BLaER1 treated with 17β-estradiol and CSF1 and Interleukin-3, amounts not matched to agents 10 nM and 100 nM (cell line): ENCODE measurements at regions not wholly inside any gene's neighbourhood (a gene's known extent, or its start where the extent isn't known, plus 50 kb on each side); places are given as distances from the start of the nearest gene placed in this dataset.
A peak's percentile ranks its signal among the peaks of the same experiment; 100 is the strongest.

ENCODE experiments used
- H3K27ac ChIP-seq, 11 experiments: shearing (Covaris generic); formaldehyde crosslinking; 2 replicates each; pipeline ENCODE4 v1.8.1; 2022
- H3K27me3 ChIP-seq, 11 experiments: shearing (Covaris generic); formaldehyde crosslinking; 2 replicates each; pipeline ENCODE4 v1.8.1; 2022
- H3K36me3 ChIP-seq, 11 experiments: shearing (Covaris generic); formaldehyde crosslinking; 2 replicates each; pipeline ENCODE4 v1.8.1; 2022
- H3K4me1 ChIP-seq, 10 experiments: shearing (Covaris generic); formaldehyde crosslinking; 2 replicates each; pipeline ENCODE4 v1.8.1; 2022
- H3K4me2 ChIP-seq, 11 experiments: shearing (Covaris generic); formaldehyde crosslinking; 2 replicates each; pipeline ENCODE4 v1.8.1; 2022
- H3K4me3 ChIP-seq, 10 experiments: shearing (Covaris generic); formaldehyde crosslinking; 2 replicates each; pipeline ENCODE4 v1.8.1; 2022
- H3K9ac ChIP-seq, 11 experiments: shearing (Covaris generic); formaldehyde crosslinking; 2 replicates each; pipeline ENCODE4 v1.8.1; 2022
- H3K9me3 ChIP-seq, 11 experiments: shearing (Covaris generic); formaldehyde crosslinking; replicated peaks in 1 of 11; 2 replicates each; pipeline ENCODE4 v1.8.1; 2022
- H4K20me1 ChIP-seq, 11 experiments: shearing (Covaris generic); formaldehyde crosslinking; 2 replicates each; pipeline ENCODE4 v1.8.1; 2022
- Cebpa-rat ChIP-seq, 11 experiments: shearing (Covaris generic); IDR thresholded peaks; 2 replicates each; pipeline ENCODE4 v1.8.1; 2022

GRCh38 chr4:163810755-163811154 lies 316.3 kb downstream of the TMA16 start:
- Histone ChIP-seq H3K27me3 (no peaks in the 10 kb centered on the region), H3K9ac (no peak overlapping the region), H3K4me2 (no peak overlapping the region), H3K4me1 (peaks cover 7 to 22% (median 15%) of the 10 kb centered on the region in 10 experiments; a peak in 18 of 20 replicates), H3K36me3 (no peaks in the 10 kb centered on the region), H3K4me3 (no peak overlapping the region), H4K20me1 (no peaks in the 10 kb centered on the region), H3K27ac (no peak overlapping the region), H3K9me3 (no peaks in the 10 kb centered on the region)
- TF ChIP-seq Cebpa-rat (IDR thresholded peaks at IDR 0.05): no peak

GRCh38 chr4:163815776-163816175 lies 321.3 kb downstream of the TMA16 start:
- peaks cover 11 to 32% (median 19%) of the 10 kb centered on the region in 10 experiments; a peak in 19 of 20 replicates for H3K4me1 ChIP-seq
- H3K36me3 ChIP-seq: no peaks in the 10 kb centered on the region
- H3K27ac ChIP-seq: peak overlapping the region in 8 of 11 experiments; percentile 7 to 73 (median 46); a peak in 8 of 22 replicates
- peak overlapping the region in 9 of 11 experiments; percentile 4 to 68 (median 29); a peak in 9 of 22 replicates for H3K4me2 ChIP-seq
- peak overlapping the region in 1 of 11 experiments; percentile 39; a peak in 1 of 22 replicates for H3K9ac ChIP-seq
- TF ChIP-seq Cebpa-rat (IDR thresholded peaks at IDR 0.05): peak in 2 of 11 experiments; percentile 37 to 69; a peak in 3 of 22 replicates
- no peaks in the 10 kb centered on the region for H3K9me3 ChIP-seq
- no peaks in the 10 kb centered on the region for H4K20me1 ChIP-seq
- H3K27me3 ChIP-seq: no peaks in the 10 kb centered on the region
- H3K4me3 ChIP-seq: no peak overlapping the region

GRCh38 chr4:163816494-163816893 lies 322.0 kb downstream of the TMA16 start:
- H3K27me3 ChIP-seq: no peaks in the 10 kb centered on the region
- H3K27ac ChIP-seq: peak overlapping the region in 7 of 11 experiments; percentile 7 to 73 (median 45); a peak in 10 of 22 replicates
- H3K4me1 ChIP-seq: peaks cover 11 to 32% (median 19%) of the 10 kb centered on the region in 10 experiments; a peak in 19 of 20 replicates
- no peaks in the 10 kb centered on the region for H4K20me1 ChIP-seq
- H3K36me3 ChIP-seq: no peaks in the 10 kb centered on the region
- H3K4me2 ChIP-seq: no peak overlapping the region
- TF ChIP-seq Cebpa-rat (IDR thresholded peaks at IDR 0.05): no peak
- H3K9ac ChIP-seq: no peak overlapping the region; a peak in 1 of 22 replicates
- H3K9me3 ChIP-seq: no peaks in the 10 kb centered on the region
- H3K4me3 ChIP-seq: no peak overlapping the region

GRCh38 chr4:163818673-163819072 lies 324.2 kb downstream of the TMA16 start:
- Histone ChIP-seq H3K9me3 (no peaks in the 10 kb centered on the region), H3K4me2 (no peak overlapping the region), H3K9ac (no peak overlapping the region), H3K36me3 (no peaks in the 10 kb centered on the region), H4K20me1 (no peaks in the 10 kb centered on the region), H3K27me3 (no peaks in the 10 kb centered on the region), H3K27ac (no peak overlapping the region), H3K4me3 (no peak overlapping the region), H3K4me1 (peaks cover 11 to 30% (median 18%) of the 10 kb centered on the region in 10 experiments; a peak in 19 of 20 replicates)
- no peak for TF ChIP-seq Cebpa-rat (IDR thresholded peaks at IDR 0.05)

GRCh38 chr4:163833669-163834068 lies 339.2 kb downstream of the TMA16 start:
- Histone ChIP-seq H3K9me3 (no peaks in the 10 kb centered on the region), H3K27ac (no peak overlapping the region), H3K4me1 (no peaks in the 10 kb centered on the region), H3K27me3 (no peaks in the 10 kb centered on the region), H4K20me1 (no peaks in the 10 kb centered on the region), H3K4me3 (no peak overlapping the region), H3K36me3 (no peaks in the 10 kb centered on the region), H3K4me2 (no peak overlapping the region), H3K9ac (no peak overlapping the region)
- TF ChIP-seq Cebpa-rat (IDR thresholded peaks at IDR 0.05): no peak

GRCh38 chr4:163846008-163846407 lies 351.5 kb downstream of the TMA16 start:
- no peak for TF ChIP-seq Cebpa-rat (IDR thresholded peaks at IDR 0.05)
- H3K27ac ChIP-seq: no peak overlapping the region
- no peaks in the 10 kb centered on the region for H3K9me3 ChIP-seq
- H3K4me3 ChIP-seq: no peak overlapping the region
- no peak overlapping the region for H3K9ac ChIP-seq
- H3K4me1 ChIP-seq: no peaks in the 10 kb centered on the region
- no peaks in the 10 kb centered on the region for H3K27me3 ChIP-seq
- H4K20me1 ChIP-seq: no peaks in the 10 kb centered on the region
- H3K4me2 ChIP-seq: no peak overlapping the region
- H3K36me3 ChIP-seq: no peaks in the 10 kb centered on the region

GRCh38 chr4:163852246-163852645 lies 357.8 kb downstream of the TMA16 start:
- H3K27ac ChIP-seq: no peak overlapping the region
- no peaks in the 10 kb centered on the region for H3K27me3 ChIP-seq
- H3K9me3 ChIP-seq: no peaks in the 10 kb centered on the region
- H3K4me2 ChIP-seq: no peak overlapping the region
- H3K36me3 ChIP-seq: no peaks in the 10 kb centered on the region
- H3K4me1 ChIP-seq: no peaks in the 10 kb centered on the region
- no peaks in the 10 kb centered on the region for H4K20me1 ChIP-seq
- no peak overlapping the region for H3K9ac ChIP-seq
- TF ChIP-seq Cebpa-rat (IDR thresholded peaks at IDR 0.05): no peak
- H3K4me3 ChIP-seq: no peak overlapping the region

- H3K9ac ChIP-seq: no peak overlapping the region
- no peak overlapping the region for H3K27ac ChIP-seq
- no peaks in the 10 kb centered on the region for H3K27me3 ChIP-seq
Measured at GRCh38 chr4:163857903-163858302, 363.4 kb downstream of the TMA16 start.

GRCh38 chr4:163858515-163858914 lies 364.0 kb downstream of the TMA16 start:
- H3K4me1 ChIP-seq: no peaks in the 10 kb centered on the region
- H3K27ac ChIP-seq: no peak overlapping the region
- H3K4me2 ChIP-seq: no peak overlapping the region
- no peaks in the 10 kb centered on the region for H3K36me3 ChIP-seq
- no peaks in the 10 kb centered on the region for H3K27me3 ChIP-seq
- H3K9ac ChIP-seq: no peak overlapping the region
- no peak overlapping the region for H3K4me3 ChIP-seq
- H4K20me1 ChIP-seq: no peaks in the 10 kb centered on the region
- no peaks in the 10 kb centered on the region for H3K9me3 ChIP-seq
- no peak for TF ChIP-seq Cebpa-rat (IDR thresholded peaks at IDR 0.05)

More at GRCh38 chr4:163857903-163858302, 363.4 kb downstream of the TMA16 start:
- no peaks in the 10 kb centered on the region for H3K9me3 ChIP-seq
- no peaks in the 10 kb centered on the region for H3K36me3 ChIP-seq
- H3K4me3 ChIP-seq: no peak overlapping the region
- H4K20me1 ChIP-seq: no peaks in the 10 kb centered on the region
- no peak overlapping the region for H3K4me2 ChIP-seq
- no peaks in the 10 kb centered on the region for H3K4me1 ChIP-seq
- no peak for TF ChIP-seq Cebpa-rat (IDR thresholded peaks at IDR 0.05)

GRCh38 chr4:163863082-163863481 lies 368.6 kb downstream of the TMA16 start:
- TF ChIP-seq Cebpa-rat (IDR thresholded peaks at IDR 0.05): no peak
- no peaks in the 10 kb centered on the region for H3K9me3 ChIP-seq
- H3K9ac ChIP-seq: no peak overlapping the region
- no peak overlapping the region for H3K4me2 ChIP-seq
- H3K27me3 ChIP-seq: no peaks in the 10 kb centered on the region
- no peaks in the 10 kb centered on the region for H3K4me1 ChIP-seq
- H3K4me3 ChIP-seq: no peak overlapping the region
- no peaks in the 10 kb centered on the region for H4K20me1 ChIP-seq
- no peaks in the 10 kb centered on the region for H3K36me3 ChIP-seq
- H3K27ac ChIP-seq: no peak overlapping the region
